ENCODE measurements at regions not wholly inside any gene's neighbourhood (a gene's known extent, or its start where the extent isn't known, plus 50 kb on each side); places are given as distances from the start of the nearest gene placed in this dataset.

DNA sequence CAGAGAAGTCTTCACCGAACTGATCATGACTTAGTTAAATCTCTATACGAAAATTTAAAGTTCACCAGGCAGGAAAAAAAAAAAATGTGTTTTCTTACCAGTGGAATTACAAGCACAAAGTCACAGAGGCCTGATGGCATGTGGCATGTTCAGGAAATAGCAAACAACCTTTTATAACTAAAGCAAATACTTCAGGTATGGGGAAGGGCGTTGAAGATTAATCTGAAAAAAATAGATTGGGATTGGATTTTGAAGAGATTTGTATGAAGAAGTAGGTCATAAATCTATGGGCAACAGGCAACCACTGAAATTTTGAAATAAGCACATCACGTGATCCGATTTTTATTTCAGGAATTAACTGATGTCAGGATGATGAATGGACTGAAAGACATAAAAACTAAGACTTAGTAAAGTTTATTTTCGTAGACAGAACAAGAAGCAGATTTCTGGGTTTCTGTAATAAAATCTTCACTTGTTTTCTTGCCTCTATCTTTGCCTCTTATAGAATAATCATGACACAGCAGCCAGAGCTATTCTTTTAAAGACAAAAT, 295.9 kb upstream of the ADGRL4 start:
- Histone ChIP-seq H3K27me3 (ENCODE audit: control insufficient read depth in 3 of 3, insufficient read depth in 3 of 3, low read length in 2 of 3) (no peaks in the 10 kb centered on the region), H3K4me3 (no peak overlapping the region), H3K36me3 (ENCODE audit: control insufficient read depth in 4 of 4, insufficient read depth in 4 of 4, low read length in 4 of 4) (no peaks in the 10 kb centered on the region), H3K9me3 (ENCODE audit: control insufficient read depth in 4 of 4, insufficient read depth in 3 of 4, low read length in 3 of 4) (no peaks in the 10 kb centered on the region), H3K27ac (ENCODE audit: low read depth in 1 of 2, low read length in 1 of 2) (no peak overlapping the region), H3K9ac (ENCODE audit: insufficient read depth in 1 of 2, low read length in 2 of 2) (no peak overlapping the region), H3K4me1 (ENCODE audit: control insufficient read depth in 5 of 5, insufficient read depth in 5 of 5, low read length in 5 of 5) (no peaks in the 10 kb centered on the region)
- 49 to 51% methylated on average over 6 of the region's 6 CpGs for WGBS, 2 donors
- TF ChIP-seq, protein P1, sequence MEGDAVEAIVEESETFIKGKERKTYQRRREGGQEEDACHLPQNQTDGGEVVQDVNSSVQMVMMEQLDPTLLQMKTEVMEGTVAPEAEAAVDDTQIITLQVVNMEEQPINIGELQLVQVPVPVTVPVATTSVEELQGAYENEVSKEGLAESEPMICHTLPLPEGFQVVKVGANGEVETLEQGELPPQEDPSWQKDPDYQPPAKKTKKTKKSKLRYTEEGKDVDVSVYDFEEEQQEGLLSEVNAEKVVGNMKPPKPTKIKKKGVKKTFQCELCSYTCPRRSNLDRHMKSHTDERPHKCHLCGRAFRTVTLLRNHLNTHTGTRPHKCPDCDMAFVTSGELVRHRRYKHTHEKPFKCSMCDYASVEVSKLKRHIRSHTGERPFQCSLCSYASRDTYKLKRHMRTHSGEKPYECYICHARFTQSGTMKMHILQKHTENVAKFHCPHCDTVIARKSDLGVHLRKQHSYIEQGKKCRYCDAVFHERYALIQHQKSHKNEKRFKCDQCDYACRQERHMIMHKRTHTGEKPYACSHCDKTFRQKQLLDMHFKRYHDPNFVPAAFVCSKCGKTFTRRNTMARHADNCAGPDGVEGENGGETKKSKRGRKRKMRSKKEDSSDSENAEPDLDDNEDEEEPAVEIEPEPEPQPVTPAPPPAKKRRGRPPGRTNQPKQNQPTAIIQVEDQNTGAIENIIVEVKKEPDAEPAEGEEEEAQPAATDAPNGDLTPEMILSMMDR (IDR thresholded peaks at IDR 0.05; ENCODE audit: control extremely low read depth, extremely low read depth): no peak
- ATAC-seq (ENCODE audit: insufficient read depth, low FRiP score): no peak
- peak in 1 of 3 donors; percentile 3 for DNase-seq

- no peak overlapping the region for H3K9ac ChIP-seq (ENCODE audit: insufficient read depth in 1 of 2, low read length in 2 of 2)
- no peaks in the 10 kb centered on the region for H3K4me1 ChIP-seq (ENCODE audit: control insufficient read depth in 5 of 5, insufficient read depth in 5 of 5, low read length in 5 of 5)
- no peaks in the 10 kb centered on the region for H3K27me3 ChIP-seq (ENCODE audit: control insufficient read depth in 3 of 3, insufficient read depth in 3 of 3, low read length in 2 of 3)
- no peaks in the 10 kb centered on the region for H3K36me3 ChIP-seq (ENCODE audit: control insufficient read depth in 4 of 4, insufficient read depth in 4 of 4, low read length in 4 of 4)
- no peak overlapping the region for H3K4me3 ChIP-seq
- H3K9me3 ChIP-seq (ENCODE audit: control insufficient read depth in 4 of 4, insufficient read depth in 3 of 4, low read length in 3 of 4): no peaks in the 10 kb centered on the region
- no peak overlapping the region for H3K27ac ChIP-seq (ENCODE audit: low read depth in 1 of 2, low read length in 1 of 2)
- no peak for DNase-seq
- no peak for ATAC-seq (ENCODE audit: insufficient read depth, low FRiP score)
- TF ChIP-seq, protein P1 (IDR thresholded peaks at IDR 0.05; ENCODE audit: control extremely low read depth, extremely low read depth): no peak
- WGBS, 2 donors: 81 to 82% methylated on average over 3 of the region's 3 CpGs
Measured at GRCh38 chr1:79295967-79296366, 289.4 kb upstream of the ADGRL4 start.

DNA sequence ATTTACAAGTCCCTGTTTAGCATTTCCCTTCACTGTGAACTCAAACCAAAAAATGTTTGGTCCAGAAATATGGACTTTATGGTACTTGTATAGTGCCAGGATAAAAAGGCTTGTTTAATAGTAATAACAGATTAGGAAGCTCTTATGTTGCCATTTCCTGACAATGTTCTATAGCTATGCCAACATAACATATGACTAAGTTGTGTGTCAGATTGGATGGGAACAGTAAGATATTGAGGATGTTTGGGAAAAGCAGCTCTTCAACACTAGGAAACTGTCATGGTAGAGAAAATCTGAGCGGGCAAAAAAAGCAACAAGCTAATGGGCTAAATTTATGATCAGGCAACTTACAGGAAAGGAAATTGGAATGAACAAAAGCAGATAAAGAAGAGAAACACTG, 287.1 kb upstream of the ADGRL4 start:
- Histone ChIP-seq H3K9ac (ENCODE audit: insufficient read depth in 1 of 2, low read length in 2 of 2) (no peak overlapping the region), H3K4me3 (no peak overlapping the region), H3K9me3 (ENCODE audit: control insufficient read depth in 4 of 4, insufficient read depth in 3 of 4, low read length in 3 of 4) (no peaks in the 10 kb centered on the region), H3K4me1 (ENCODE audit: control insufficient read depth in 5 of 5, insufficient read depth in 5 of 5, low read length in 5 of 5) (no peaks in the 10 kb centered on the region), H3K27me3 (ENCODE audit: control insufficient read depth in 3 of 3, insufficient read depth in 3 of 3, low read length in 2 of 3) (no peaks in the 10 kb centered on the region), H3K36me3 (ENCODE audit: control insufficient read depth in 4 of 4, insufficient read depth in 4 of 4, low read length in 4 of 4) (no peaks in the 10 kb centered on the region), H3K27ac (ENCODE audit: low read depth in 1 of 2, low read length in 1 of 2) (no peak overlapping the region)
- 73 to 83% methylated on average over 1 of the region's 1 CpG for WGBS, 2 donors
- DNase-seq (no peak), ATAC-seq (ENCODE audit: insufficient read depth, low FRiP score) (no peak)
- TF ChIP-seq, protein P1 (IDR thresholded peaks at IDR 0.05; ENCODE audit: control extremely low read depth, extremely low read depth): no peak

DNA sequence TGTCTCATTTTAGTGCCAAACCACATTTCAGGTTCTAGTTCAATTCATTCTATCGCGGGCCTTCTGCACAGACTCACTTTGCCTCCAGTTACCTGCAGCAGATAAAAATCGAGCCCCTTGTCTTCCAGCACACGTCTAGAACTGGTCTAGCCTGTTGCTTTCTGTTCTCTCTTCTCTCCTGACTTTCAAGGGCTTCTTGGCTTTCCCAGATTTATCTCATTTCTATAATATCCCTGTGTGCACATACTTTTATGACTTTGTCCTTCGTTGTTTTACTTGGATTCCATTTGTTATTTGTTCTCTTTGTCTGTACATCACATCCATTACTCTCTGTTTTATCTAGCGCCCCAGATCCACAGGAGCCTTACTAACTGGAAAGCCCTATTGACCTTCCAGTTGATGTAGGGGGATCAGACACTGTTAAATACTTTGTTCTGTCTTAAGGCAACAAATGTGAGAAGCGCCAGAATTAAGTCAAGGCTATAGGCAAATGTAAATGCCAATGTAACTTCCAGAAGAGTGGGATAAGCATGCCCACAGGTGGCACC, 284.5 kb upstream of the ADGRL4 start:
- Histone ChIP-seq H3K27ac (ENCODE audit: low read depth in 1 of 2, low read length in 1 of 2) (no peak overlapping the region), H3K27me3 (ENCODE audit: control insufficient read depth in 3 of 3, insufficient read depth in 3 of 3, low read length in 2 of 3) (no peaks in the 10 kb centered on the region), H3K4me3 (no peak overlapping the region), H3K4me1 (ENCODE audit: control insufficient read depth in 5 of 5, insufficient read depth in 5 of 5, low read length in 5 of 5) (no peaks in the 10 kb centered on the region), H3K9ac (ENCODE audit: insufficient read depth in 1 of 2, low read length in 2 of 2) (no peak overlapping the region), H3K36me3 (ENCODE audit: control insufficient read depth in 4 of 4, insufficient read depth in 4 of 4, low read length in 4 of 4) (no peaks in the 10 kb centered on the region), H3K9me3 (ENCODE audit: control insufficient read depth in 4 of 4, insufficient read depth in 3 of 4, low read length in 3 of 4) (no peaks in the 10 kb centered on the region)
- TF ChIP-seq, protein P1 (IDR thresholded peaks at IDR 0.05; ENCODE audit: control extremely low read depth, extremely low read depth): no peak
- WGBS, 2 donors: 89% methylated on average over 7 of the region's 7 CpGs
- DNase-seq: no peak
- ATAC-seq (ENCODE audit: insufficient read depth, low FRiP score): no peak

All from lung (tissue), 11 donors.